IPS-18c (cell line): ENCODE measurements at regions not wholly inside any gene's neighbourhood (a gene's known extent, or its start where the extent isn't known, plus 50 kb on each side); places are given as distances from the start of the nearest gene placed in this dataset.
"Not testable (repeated sequence)": the region's sequence is repeated elsewhere in the genome, so short reads cannot be mapped to it uniquely, and the experiment has no call there.

Experiments used
- H3K4me3 ChIP-seq: 2 replicates; pipeline ENCODE4 v1.7.0; 2013; ENCODE audit warnings: low read depth, mild to moderate bottlenecking, low read length, moderate library complexity; ENCODE audit not compliant: insufficient read depth
- H3K9me3 ChIP-seq: one replicate; pipeline ENCODE4 v1.6.1; 2013; ENCODE audit warnings: mild to moderate bottlenecking, low read length, moderate library complexity; ENCODE audit not compliant: control insufficient read depth, insufficient read depth

- H3K4me3 ChIP-seq: no peak overlapping the region
- no peaks in the 10 kb centered on the region for H3K9me3 ChIP-seq
Measured at GRCh38 chr10:15436696-15437095, 65.6 kb upstream of the FAM171A1 start.

- H3K9me3 ChIP-seq: no peaks in the 10 kb centered on the region
- peak overlapping the region; percentile 26; the same call in 1 of the 2 replicates for H3K4me3 ChIP-seq
Measured at GRCh38 chr10:15433850-15434537, 62.9 kb upstream of the FAM171A1 start.

- Histone ChIP-seq H3K4me3 (no peak overlapping the region), H3K9me3 (no peaks in the 10 kb centered on the region)
Measured at GRCh38 chr10:15432266-15432665, 61.2 kb upstream of the FAM171A1 start.

GRCh38 chr10:15430969-15431771 is 60.1 kb upstream of the FAM171A1 start:
- no peak overlapping the region for H3K4me3 ChIP-seq
- no peaks in the 10 kb centered on the region for H3K9me3 ChIP-seq

- no peaks in the 10 kb centered on the region for H3K9me3 ChIP-seq
- no peak overlapping the region for H3K4me3 ChIP-seq
Measured at GRCh38 chr10:15428681-15429080, 57.6 kb upstream of the FAM171A1 start.

- H3K4me3 ChIP-seq: no peak overlapping the region
- no peaks in the 10 kb centered on the region for H3K9me3 ChIP-seq
Measured at GRCh38 chr10:15427843-15428414, 56.8 kb upstream of the FAM171A1 start.

- Histone ChIP-seq H3K9me3 (no peaks in the 10 kb centered on the region), H3K4me3 (no peak overlapping the region)
Measured at GRCh38 chr10:15426558-15426957, 55.5 kb upstream of the FAM171A1 start.

- Histone ChIP-seq H3K4me3 (no peak overlapping the region), H3K9me3 (no peaks in the 10 kb centered on the region)
Measured at GRCh38 chr10:15426115-15426514, 55.0 kb upstream of the FAM171A1 start.

GRCh38 chr10:15421875-15422274 is 50.8 kb upstream of the FAM171A1 start:
- H3K9me3 ChIP-seq, H3K4me3 ChIP-seq: not testable (repeated sequence)
